Dermis microvascular lymphatic vessel endothelial cell (primary cell): ENCODE measurements at regions not wholly inside any gene's neighbourhood (a gene's known extent, or its start where the extent isn't known, plus 50 kb on each side); places are given as distances from the start of the nearest gene placed in this dataset.

Experiments used
- DNase-seq, 2 donors: peaks; one replicate each; pipeline versions ENCODE4 v3.0.0 to v3.0.0-alpha.2; 2010; ENCODE audit warnings: low read depth in 2 of 2

DNA sequence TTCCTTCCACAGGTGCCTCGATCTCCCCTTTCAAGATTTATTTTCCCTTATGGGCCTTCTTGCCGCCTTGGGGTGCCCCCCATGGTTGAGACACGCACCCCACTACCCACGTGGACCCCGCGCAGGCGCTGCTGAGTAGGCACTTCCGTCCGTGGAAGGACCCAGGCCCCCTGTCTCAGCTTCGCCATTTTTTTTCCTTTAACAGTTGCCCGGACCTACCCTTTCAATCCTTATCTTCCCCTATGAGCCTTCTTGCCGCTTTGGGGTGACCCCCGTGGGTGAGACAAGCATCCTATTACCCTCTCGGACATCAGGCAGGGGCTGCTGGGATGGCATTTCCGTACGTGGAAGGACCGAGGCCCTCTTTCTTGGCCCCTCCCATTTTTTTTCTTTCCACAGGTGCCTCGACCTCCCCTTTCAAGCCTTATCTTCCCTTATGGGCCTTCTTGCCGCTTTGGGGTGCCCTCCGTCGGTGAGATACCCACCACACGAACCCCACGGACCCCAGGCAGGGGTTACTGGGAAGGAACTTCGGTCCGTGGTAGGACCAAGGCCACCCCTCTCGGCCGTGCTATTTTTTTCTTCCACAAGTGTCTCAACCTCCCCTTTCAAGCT, 268.2 kb downstream of the ALG10 start:
- no peak for DNase-seq

DNA sequence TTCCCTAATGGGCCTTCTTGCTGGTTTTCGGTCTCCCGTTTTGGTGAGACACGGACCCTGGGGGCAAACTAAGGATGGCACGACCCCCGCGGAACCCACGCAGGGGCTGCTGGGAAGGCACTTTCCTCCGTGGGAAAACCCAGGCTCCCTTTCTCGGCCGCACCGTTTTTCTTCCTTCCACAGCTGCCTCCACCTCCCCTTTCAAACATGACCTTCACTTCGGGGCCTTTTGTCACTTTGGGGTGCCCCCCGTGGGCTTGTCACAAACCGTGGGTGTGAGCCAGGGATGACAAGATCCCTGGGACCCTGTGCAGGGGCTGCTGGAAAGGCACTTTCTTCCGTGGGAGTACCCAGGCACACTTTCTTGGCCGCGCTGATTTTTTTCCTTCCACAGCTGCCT, 268.7 kb downstream of the ALG10 start:
- no peak for DNase-seq

DNA sequence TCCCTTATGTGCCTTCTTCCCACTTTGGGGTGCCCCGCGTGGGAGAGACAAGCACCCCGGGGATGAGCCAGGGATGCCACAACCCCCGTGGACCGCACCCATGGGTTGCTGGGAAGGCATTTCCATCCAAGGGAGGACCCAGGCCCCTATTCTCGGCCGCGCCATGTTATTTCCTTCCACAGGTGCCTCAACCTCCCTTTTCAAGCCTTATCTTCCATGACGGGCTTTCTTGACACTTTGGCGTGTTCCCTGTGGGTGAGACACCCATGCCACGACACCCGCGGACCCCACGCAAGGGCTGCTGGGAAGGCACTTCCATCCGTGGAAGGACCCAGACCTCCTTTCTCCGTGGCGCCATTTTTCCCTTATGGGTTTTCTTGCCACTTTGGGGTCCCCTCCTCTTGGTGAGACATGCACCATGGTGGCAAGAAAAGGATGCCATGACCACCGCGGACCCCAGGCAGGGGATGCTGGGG, 269.2 kb downstream of the ALG10 start:
- DNase-seq, result no peak

DNA sequence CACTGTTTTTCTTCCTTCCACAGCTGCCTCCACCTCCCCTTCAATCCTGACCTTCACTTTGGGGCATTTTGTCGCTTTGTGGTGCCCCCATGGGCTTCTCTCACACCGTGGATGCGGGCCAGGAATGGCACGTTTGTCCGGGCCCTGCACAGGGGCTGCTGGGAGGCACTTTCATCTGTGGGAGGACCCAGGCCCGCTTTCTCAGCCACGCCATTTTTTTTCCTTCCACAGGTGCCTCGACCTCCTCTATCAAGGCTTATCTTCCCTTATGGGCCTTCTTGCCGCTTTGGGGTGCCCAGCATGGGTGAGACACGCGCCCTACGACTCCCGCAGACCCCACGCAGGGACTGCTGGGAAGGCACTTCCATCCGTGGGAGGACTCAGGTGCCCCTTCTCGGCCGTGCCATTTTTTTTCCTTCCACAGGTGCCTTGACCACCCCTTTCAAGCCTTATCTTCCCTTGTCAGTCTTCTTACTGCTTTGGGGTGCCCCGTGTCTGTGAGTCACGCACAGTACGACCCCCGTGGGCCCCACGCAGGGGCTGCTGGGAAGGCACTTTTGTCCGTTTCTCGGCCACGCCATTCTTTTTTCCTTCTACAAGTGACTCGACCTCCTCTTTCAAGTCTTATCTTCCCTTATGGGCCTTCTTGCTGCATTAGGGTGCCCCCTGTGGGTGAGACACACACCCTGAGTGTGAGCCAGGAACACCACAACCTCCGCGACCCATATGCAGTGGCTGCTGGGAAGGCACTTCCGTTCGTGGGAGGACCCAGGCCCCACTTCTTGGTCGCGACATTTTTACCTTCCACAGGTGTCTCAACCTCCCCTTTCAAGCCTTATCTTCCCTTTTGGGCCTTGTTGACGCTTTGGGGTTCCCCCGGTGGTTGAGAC, 270.7 kb downstream of the ALG10 start:
- DNase-seq, result no peak

DNA sequence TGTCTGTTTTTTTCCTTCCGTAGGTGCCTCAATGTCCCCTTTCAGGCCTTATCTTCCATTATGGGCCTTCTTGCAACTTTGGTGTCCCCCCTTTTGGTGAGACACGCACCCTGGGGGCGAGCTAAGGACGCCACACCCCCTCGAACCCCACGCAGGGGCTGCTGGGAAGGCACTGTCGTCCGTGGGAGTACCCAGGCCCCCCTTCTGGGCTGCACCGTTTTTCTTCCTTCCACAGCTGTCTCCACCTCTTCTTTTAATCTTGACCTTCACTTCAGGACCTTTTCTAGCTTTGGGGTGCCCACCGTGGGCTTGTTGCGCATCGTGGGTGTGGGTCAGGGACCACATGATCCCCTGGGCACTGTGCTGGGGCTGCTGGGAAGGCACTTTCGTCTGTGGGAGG, 271.8 kb downstream of the ALG10 start:
- DNase-seq, result no peak

DNA sequence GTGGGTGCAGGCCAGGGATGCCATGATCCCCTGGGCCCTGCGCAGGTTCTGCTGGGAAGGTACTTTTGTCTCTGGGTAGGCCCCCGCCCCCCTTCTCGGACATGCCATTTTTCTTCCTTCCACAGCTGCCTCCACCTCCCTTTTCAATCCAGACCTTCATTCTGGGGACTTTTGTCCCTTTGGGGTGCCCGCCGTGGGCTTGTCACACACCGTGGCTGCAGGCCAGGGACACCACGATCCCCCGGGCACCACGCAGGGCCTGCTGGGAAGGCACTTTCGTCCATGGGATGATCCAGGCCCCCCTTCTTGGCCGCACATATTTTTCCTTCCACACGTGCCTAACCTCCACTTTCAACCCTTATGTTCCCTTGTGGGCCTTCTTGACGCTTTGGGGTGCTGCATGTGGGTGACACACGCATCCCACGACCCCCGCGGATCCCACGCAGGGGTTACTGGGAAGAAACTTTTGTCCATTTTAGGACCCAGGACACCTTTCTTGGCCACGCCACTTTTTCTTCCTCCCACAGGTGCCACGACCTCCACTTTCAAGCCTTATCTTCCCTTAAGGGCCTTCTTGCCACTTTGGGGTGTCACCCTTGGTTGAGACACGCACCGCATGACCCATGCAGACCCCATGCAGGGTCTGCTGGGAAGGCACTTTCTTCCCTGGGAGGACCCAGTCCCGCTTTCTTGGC, 272.5 kb downstream of the ALG10 start:
- DNase-seq, result no peak

DNA sequence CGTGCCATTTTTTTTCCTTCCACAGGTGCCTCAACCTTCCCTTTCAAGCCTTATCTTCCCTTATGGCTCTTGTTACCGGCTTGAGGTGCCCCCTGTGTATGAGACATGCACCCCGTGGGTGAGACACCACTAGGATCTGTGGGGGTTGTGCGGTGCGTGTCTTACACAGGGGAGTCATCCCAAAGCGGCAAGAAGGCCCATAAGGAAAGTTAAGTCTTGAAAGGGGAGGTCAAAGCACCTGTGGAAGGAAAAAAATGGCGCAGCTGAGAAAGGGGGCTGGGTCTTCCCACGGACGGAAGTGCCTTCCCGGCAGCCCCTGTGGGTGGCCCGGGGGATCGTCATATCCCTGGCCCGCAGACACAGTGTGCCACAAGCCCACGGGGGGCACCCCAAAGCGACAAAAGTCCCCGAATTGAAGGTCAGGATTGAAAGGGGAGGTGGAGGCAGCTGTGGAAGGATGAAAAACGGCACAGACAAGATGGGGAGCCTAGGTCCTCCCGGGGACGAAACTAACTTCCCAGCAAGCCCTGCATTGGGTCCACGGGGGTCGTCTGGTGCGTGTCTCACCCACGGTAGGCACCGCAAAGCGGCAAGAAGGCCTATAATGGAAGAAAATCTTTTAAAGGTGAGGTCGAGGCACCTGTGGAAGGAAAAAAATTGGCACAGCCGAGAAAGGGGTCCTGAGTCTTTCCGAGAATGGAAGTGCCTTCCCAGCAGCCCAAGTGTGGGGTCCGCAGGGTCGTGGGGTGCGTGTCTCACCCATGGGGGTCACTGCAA, 273.3 kb downstream of the ALG10 start:
- no peak for DNase-seq

DNA sequence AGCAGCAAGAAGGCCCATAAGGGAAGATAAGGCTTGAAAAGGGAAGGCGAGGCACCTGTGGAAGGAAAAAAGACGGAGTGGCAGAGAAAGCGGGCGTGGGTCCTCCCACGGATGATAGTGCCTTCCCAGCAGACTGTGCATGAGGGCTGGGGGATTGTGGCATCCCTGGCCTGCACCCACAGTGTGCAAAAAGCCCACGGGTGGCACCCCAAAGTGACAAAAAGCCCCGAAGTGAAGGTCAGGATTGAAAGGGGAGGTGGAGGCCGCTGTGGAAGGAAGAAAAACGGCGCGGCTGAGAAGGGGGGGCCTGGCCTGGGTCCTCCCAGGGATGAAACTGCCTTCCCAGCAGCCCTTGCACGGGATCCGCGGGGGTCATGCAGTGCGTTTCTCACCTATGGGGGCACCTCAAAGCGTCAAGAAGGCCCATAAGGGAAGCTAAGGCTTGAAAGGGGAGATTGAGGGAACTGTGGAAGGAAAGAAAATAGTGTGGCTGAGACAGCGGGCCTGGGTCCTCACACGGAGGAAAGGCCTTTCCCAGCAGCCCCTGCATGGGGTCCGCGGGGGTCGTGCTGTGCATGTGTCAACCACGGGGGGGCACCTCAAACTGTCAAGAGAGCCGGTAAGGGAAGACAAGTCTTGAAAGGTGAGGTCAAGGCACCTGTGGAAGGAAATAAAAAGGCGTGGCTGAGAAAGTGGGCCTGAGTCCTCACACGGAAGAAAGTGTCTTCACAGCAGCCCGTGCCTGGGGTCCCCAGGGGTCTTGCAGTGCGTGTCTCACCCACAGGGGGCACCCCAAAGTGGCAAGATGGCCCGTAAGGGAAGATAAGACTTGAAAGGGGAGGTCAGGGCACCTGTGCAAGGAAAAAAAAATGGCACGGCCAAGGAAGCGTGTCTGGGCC, 274.1 kb downstream of the ALG10 start:
- no peak for DNase-seq

DNA sequence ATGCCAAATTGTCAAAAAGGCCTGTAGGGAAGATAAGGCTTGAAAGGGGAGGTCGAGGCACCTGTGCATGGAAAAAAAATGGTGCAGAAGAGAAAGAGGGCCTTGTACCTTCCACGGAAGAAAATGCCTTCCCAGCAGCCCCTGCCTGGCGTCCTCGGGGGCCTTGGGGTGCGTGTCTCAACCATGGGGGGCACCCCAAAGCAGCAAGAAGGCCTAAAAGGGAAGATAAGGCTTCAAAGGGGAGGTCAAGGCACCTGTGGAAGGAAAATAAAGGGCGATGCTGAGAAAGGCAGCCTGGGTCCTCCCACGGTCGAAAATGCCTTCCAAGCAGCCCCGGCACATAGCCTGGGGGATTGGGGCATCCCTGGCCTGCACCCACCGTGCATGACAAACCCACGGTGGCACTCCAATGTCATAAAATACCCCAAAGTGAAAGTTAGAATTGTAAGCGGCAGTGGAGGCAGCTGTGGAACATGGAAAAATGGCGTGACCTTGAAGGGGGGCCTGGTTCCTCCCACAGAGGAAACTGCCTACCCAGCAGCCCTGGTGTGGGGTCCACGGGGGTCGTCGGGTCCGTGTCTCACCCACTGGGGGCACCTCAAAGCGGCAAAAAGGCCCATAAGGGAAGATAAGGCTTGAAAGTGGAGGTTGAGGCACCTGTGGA, 275.0 kb downstream of the ALG10 start:
- DNase-seq, result no peak

DNA sequence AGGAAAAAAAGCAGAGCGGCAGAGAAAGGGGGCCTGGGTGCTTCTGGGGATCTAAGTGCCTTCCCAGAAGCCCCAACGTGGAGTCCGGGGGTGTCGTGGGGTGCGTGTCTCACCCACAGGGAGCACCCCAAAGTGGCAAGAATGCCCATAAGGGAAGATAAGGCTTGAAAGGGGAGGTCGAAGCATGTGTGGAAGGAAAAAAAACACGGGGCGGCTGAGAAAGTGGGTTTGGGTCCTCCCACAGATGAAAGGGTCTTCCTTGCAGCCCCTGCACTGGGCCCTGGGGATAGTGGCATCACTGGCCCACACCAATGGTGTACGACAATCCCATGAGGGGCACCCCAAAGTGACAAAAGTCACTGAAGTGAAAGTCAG, 275.5 kb downstream of the ALG10 start:
- DNase-seq, result no peak

DNA sequence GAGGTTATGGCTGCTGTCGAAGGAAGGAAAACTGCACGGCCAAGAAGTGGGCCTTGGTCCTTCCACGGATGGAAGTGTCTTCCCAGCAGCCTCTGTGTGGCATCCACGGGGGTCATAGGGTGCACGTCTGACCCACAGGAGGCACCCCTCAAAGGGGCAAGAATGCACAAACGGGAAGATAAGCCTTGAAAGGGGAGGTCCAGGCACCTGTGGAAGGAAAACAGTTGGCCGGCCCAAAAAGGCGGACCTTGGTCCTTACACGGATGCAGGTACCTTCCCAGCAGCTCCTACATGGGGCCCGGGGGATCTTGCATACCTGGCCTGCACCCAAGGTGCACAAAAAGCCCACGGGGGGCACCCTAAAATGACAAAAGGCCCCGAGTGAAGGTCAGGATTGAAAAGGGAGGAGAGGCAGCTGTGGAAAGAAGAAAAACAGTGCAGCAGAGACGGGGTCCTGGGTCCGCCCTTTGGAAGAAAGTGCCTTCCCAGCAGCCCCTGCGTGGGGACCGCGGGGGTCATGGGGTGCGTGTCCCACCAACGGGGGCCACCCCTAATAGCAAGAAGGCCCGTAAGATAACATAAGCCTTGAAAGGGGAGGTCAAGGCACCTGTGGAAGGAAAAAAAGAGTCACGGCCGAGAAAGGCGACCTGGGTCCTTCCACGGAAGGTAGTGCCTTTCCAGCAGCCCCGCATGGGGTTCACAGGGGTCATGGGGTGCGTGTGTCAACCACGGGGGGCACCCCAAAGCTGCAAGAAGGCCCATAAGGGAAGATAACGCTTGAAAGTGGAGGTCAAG, 276.1 kb downstream of the ALG10 start:
- no peak for DNase-seq

DNA sequence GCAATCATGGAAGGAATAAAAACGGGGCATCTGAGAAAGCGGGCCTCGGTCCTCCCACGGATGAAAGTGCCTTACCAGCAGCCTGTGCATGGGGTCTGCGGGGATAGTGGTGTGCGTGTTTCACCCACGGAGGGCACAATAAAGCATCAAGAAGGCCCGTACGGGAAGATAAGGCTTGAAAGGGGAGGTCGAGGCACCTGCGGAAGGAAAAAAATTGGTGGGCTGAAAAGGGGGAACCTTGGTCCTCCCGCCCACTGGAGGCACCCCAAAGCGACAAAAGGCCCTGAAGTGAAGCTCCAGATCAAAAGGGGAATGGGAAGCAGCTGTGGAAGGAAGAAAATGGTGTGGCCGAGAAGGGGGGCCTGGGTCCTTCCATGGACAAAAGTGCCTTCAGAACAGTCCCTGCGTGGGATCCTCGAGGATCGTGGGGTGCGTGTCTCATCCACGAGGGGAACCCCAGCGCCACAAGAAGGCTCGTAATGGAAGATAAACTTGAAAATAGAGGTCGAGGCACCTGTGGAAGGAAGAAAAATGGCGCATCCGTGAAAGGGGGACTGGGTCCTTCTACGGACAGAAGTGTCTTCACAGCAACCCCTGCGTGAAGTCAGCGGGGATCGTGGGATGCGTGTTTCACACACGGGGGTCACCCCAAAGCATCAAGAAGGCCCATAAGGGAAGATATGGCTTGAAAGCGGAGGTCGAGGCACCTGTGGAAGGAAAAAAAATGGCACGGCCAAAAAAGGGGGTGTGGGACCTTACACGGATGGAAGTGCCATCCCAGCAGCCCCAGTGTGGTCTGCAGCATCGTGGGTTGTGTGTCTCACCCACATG, 276.9 kb downstream of the ALG10 start:
- no peak for DNase-seq

DNA sequence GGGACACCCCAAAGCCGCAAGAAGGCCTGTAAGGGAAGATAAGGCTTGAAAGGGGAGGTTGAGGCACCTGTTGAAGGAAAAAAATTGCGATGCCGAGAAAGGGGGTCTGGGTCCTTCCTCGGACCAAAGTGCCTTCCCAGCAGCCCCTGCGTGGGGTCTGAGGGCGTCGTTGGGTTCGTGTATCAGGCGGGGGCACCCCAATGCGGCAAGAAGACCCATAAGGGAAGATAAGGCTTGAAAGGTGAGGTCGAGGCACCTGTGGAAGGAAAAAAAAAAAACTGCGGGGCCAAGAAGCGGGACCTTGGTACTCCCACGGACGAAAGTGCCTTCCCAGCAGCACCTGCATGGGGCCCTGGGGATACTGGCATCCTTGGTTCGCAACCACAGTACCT, 277.5 kb downstream of the ALG10 start:
- DNase-seq, result no peak

DNA sequence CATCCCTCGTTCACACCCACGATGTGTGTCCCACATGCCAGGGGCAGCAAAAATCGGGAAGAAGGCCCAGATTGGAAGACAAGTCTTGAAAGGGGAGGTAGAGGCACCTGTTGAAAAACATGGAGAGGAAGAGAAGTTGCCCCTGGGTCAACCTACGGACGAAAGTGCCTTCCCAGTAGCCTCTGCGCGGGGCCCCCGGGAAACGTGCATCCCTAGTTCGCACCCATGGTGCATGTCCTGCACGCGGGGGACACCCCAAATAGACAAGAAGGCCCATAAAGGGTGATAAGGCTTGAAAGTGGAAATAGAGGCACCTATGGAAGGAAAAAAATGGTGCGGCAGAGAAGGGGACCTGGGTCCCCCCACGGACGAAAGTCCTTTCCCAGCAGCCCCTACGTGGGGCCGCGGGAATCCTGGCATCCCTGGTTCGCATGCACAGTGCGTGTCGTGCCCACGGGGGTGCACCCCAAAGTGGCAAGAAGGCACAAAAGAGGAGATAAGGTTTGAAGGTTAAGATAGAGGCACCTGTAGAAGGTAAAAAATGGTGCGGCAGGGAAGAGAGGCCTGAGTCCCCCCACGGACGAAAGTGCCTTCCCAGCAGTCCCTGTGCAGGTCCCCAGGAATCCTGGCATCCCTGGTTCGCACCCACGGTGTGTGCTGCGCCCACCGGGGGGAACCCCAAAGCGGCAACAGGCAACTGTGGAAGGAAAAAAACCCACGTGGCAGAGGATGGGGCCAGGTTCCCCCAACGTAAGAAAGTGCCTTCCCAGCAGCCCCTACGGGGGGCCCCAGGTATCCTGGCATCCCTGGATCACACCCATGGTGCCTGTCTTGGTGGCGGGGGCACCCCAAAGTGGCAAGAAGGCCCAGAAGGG, 278.3 kb downstream of the ALG10 start:
- no peak for DNase-seq

DNA sequence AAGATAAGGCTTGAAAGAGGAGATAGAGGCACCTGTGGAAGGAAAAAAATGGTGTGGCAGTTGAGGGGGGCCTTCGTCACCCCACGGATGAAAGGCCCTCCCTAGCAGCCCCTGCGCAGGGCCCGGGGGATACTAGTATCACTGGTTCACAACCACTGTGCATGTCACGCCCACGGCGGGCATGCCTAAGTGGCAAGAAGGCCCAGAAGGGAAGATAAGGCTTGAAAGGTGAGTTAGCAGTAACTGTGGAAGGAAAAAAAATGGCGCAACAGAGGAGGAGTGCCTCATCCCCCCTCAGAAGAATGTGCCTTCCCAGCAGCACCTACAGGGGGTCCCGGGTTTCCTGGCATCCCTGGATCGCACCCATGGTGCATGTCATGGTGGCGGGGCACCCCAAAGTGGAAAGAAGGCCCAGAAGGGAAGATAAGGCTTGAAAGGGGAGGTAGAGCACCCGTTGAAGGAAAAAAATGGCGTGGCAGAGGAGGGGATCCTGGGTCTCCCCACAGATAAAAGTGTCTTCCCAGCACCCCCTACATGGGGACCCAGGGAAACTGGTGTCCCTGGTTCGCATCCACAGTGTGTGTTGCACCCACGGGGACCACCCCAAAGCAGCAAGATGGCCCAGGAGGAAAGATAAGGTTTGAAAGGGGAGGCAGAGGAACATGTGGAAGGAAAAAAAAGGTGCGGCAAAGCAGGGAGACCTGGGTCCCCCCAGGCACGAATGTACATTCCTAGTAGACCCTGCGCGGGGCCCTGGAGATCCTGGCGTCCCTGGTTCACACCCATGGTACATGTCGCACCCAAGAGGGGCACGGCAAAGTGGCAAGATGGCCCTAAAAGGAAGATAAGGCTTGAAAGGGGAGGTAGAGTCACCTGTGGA, 279.2 kb downstream of the ALG10 start:
- DNase-seq, result no peak

DNA sequence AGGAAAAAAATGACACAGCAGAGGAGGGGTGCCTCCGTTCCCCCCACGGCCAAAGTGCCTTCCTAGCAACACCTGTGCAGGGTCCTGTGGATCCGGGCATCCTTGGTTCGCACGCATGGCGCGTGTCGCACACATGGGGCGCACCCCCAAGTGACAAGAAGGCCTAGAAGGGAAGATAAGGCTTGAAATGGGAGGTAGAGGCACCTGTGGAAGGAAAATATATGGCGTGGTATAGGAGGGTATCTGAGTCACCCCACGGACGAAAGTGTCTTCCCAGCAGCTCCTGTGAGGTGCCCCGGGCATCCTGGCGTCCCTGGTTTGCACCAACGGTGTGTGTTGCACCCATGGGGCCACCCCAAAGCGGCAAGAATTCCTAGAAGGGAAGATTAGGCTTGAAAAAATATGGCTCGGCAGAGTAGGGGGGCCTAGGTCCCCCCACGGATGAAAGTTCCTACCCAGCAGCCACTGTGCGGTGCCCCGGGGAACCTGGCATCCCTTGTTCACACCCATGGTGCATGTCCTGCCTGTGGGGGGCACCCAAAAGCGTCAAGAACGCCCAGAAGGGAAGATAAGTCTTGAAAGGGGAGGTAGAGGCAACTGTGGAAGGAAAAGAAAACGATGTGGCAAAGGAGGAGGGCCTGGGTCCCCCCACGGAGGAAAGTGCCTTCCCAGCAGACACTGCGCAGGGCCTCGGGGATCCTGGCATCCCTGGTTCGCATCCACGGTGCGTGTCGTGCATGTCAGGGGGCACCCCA, 280.0 kb downstream of the ALG10 start:
- DNase-seq, result no peak
